SW 1271 (cell line): ENCODE measurements at regions not wholly inside any gene's neighbourhood (a gene's known extent, or its start where the extent isn't known, plus 50 kb on each side); places are given as distances from the start of the nearest gene placed in this dataset.

Experiments
- DNase-seq, 2 experiments: peaks; one replicate each; lab custom pipeline; 2025; lab: John Stamatoyannopoulos, UW

GRCh38 chr6:37556881-37557644 lies 57.4 kb upstream of the CCDC167 start:
- no peak for DNase-seq

- DNase-seq, result no peak
Observed at GRCh38 chr6:37555040-37555781, 55.5 kb upstream of the CCDC167 start.

- DNase-seq, result peak in 1 of 2 experiments; percentile 25
Observed at GRCh38 chr6:37554480-37554819, 54.8 kb upstream of the CCDC167 start.

- DNase-seq, result no peak
Observed at GRCh38 chr6:37552267-37552666, 52.6 kb upstream of the CCDC167 start.

- DNase-seq, result no peak
Observed at GRCh38 chr6:37551867-37552266, 52.2 kb upstream of the CCDC167 start.

GRCh38 chr6:37551446-37551845 lies 51.8 kb upstream of the CCDC167 start:
- DNase-seq, result no peak

- DNase-seq, result no peak
Observed at GRCh38 chr6:37551002-37551401, 51.3 kb upstream of the CCDC167 start.

GRCh38 chr6:37550191-37550831 lies 50.6 kb upstream of the CCDC167 start:
- no peak for DNase-seq

- no peak for DNase-seq
Observed at GRCh38 chr6:37549558-37549957, 49.9 kb upstream of the CCDC167 start.
